Testis (tissue), 2 donors: ENCODE measurements at regions not wholly inside any gene's neighbourhood (a gene's known extent, or its start where the extent isn't known, plus 50 kb on each side); places are given as distances from the start of the nearest gene placed in this dataset.

Experiments
- POLR2A ChIP-seq: fragments of 450-650 bp; IDR thresholded peaks from one replicate; pipeline ENCODE4 v1.6.1; 2017; ENCODE audit warnings: antibody characterized with exemption, mild to moderate bottlenecking, moderate library complexity
- TF ChIP-seq, protein P1 (sequence below), 3 experiments: fragments of 450-650 bp in 2 of 3; fragments of 200-600 bp in 1 of 3; sonication (generic) in 1 of 3; IDR thresholded peaks; one replicate each; pipeline ENCODE4 v1.5.1; 2016 to 2019; ENCODE audit warnings: antibody characterized with exemption in 3 of 3, mild to moderate bottlenecking in 2 of 3, moderate library complexity in 1 of 3

DNA sequence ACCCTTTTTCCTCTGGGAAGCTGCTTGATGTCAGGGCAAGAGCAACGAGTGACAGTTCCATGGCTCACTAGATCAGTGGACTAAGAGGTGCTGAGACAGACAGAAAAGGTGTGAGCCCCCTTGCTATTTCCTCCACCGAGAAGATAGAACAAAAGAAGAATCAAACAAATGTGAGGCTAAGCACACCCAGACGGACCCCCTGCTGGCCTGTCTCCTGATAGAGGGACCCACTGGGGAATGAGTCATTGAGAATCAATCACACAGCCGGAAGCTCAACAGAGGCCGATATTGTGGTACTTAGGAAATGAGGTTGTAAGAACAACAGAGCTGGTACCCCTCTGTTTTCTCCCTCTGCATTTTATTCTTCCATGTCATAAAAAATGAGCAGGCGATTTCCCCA, 89.8 kb upstream of the TEX51 start:
- TF ChIP-seq, protein P1, sequence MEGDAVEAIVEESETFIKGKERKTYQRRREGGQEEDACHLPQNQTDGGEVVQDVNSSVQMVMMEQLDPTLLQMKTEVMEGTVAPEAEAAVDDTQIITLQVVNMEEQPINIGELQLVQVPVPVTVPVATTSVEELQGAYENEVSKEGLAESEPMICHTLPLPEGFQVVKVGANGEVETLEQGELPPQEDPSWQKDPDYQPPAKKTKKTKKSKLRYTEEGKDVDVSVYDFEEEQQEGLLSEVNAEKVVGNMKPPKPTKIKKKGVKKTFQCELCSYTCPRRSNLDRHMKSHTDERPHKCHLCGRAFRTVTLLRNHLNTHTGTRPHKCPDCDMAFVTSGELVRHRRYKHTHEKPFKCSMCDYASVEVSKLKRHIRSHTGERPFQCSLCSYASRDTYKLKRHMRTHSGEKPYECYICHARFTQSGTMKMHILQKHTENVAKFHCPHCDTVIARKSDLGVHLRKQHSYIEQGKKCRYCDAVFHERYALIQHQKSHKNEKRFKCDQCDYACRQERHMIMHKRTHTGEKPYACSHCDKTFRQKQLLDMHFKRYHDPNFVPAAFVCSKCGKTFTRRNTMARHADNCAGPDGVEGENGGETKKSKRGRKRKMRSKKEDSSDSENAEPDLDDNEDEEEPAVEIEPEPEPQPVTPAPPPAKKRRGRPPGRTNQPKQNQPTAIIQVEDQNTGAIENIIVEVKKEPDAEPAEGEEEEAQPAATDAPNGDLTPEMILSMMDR (IDR thresholded peaks at IDR 0.05) = no peak
- TF ChIP-seq POLR2A = no peak
